ENCODE measurements at regions not wholly inside any gene's neighbourhood (a gene's known extent, or its start where the extent isn't known, plus 50 kb on each side); places are given as distances from the start of the nearest gene placed in this dataset.

GRCh38 chr5:105207066-105207465 is 1644.5 kb upstream of the NUDT12 start:
- ChIA-PET CTCF (no interaction called here), POLR2A (no interaction called here)
- TF ChIP-seq CTCF (IDR thresholded peaks at IDR 0.05; ENCODE audit: insufficient read depth, low read length, missing control alignments) = no peak
- DNase-seq (ENCODE audit: low read depth, low spot score) = no peak
- no peak overlapping the region for H3K4me3 ChIP-seq (ENCODE audit: low read depth, low read length)

DNA sequence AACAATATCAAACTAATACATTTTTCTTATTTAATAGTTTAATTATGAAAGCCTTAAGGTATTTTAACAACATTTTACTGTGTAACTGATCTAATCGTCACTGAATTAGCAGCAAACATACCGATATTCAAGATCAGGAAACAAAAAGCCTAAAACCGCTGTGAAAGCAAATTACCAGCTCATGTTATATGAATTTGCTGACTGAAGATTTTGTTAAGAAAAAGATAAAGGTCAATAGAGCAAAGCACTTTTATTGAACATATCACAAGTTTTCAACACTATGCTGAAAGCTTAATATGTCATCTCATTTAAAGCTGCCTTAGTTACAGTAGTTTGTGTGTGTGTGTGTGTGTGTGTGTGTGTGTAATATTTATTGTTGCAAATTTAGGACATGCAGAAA is 1634.9 kb upstream of the NUDT12 start:
- POLR2A ChIA-PET = no interaction called here
- CTCF ChIA-PET = no interaction called here
- no peak overlapping the region for H3K4me3 ChIP-seq (ENCODE audit: low read depth, low read length)
- no peak for TF ChIP-seq CTCF (IDR thresholded peaks at IDR 0.05; ENCODE audit: insufficient read depth, low read length, missing control alignments)
- DNase-seq (ENCODE audit: low read depth, low spot score) = no peak

- TF ChIP-seq CTCF (IDR thresholded peaks at IDR 0.05; ENCODE audit: insufficient read depth, low read length, missing control alignments) = no peak
- no peak overlapping the region for H3K4me3 ChIP-seq (ENCODE audit: low read depth, low read length)
- POLR2A ChIA-PET = no interaction called here
- no peak for DNase-seq (ENCODE audit: low read depth, low spot score)
- CTCF ChIA-PET = no interaction called here
Observed at GRCh38 chr5:105195765-105196164, 1633.2 kb upstream of the NUDT12 start.

GRCh38 chr5:105172918-105173317 is 1610.3 kb upstream of the NUDT12 start:
- no peak for TF ChIP-seq CTCF (IDR thresholded peaks at IDR 0.05; ENCODE audit: insufficient read depth, low read length, missing control alignments)
- no peak overlapping the region for H3K4me3 ChIP-seq (ENCODE audit: low read depth, low read length)
- no peak for DNase-seq (ENCODE audit: low read depth, low spot score)
- ChIA-PET POLR2A (no interaction called here), CTCF (no interaction called here)

DNA sequence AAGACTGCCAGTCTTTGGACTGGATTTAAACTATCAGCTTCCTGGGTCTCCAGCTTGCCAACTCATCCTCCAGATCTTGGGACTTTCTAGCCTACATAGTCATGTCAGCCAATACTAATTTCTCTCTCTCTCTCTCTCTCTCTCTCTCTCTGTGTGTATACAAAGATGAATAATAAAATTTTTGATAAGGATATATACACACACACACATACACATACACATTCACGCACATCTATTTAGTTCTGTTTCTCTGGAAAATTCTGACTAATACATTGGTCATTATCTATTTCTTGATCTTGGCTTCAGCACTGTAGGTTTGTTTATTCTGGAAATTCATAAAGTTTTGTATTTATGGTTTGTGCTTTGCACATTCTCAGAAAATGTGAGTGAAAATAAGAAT is 1606.2 kb upstream of the NUDT12 start:
- ChIA-PET POLR2A (no interaction called here), CTCF (no interaction called here)
- no peak for TF ChIP-seq CTCF (IDR thresholded peaks at IDR 0.05; ENCODE audit: insufficient read depth, low read length, missing control alignments)
- H3K4me3 ChIP-seq (ENCODE audit: low read depth, low read length) = no peak overlapping the region
- DNase-seq (ENCODE audit: low read depth, low spot score) = no peak

GRCh38 chr5:105167092-105167491 is 1604.5 kb upstream of the NUDT12 start:
- CTCF ChIA-PET = no interaction called here
- POLR2A ChIA-PET = no interaction called here

More at GRCh38 chr5:105167092-105167491, 1604.5 kb upstream of the NUDT12 start:
- no peak overlapping the region for H3K4me3 ChIP-seq (ENCODE audit: low read depth, low read length)
- no peak for TF ChIP-seq CTCF (IDR thresholded peaks at IDR 0.05; ENCODE audit: insufficient read depth, low read length, missing control alignments)
- DNase-seq (ENCODE audit: low read depth, low spot score) = no peak
